GM12891 (cell line): ENCODE measurements at regions not wholly inside any gene's neighbourhood (a gene's known extent, or its start where the extent isn't known, plus 50 kb on each side); places are given as distances from the start of the nearest gene placed in this dataset.

ENCODE experiments used
- DNase-seq: peaks from one replicate; pipeline ENCODE4 v3.0.0; 2011; ENCODE audit warnings: low spot score; ENCODE audit not compliant: insufficient read length
- FAIRE-seq: peaks from 2 replicates; lab custom pipeline; 2011; peaks lifted over from hg19 to GRCh38; lab: Jason Lieb, UNC
- PAX5 ChIP-seq: IDR thresholded peaks from 2 replicates; pipeline ENCODE4 v1.6.1; 2011; ENCODE audit warnings: low read length, moderate library complexity, mild to moderate bottlenecking; ENCODE audit not compliant: insufficient read depth, severe bottlenecking
- POLR2A ChIP-seq: IDR thresholded peaks from 2 replicates; pipeline ENCODE4 v1.6.1; 2011; ENCODE audit warnings: low read depth, low read length, control low read depth
- POLR2AphosphoS5 ChIP-seq: IDR thresholded peaks from 2 replicates; pipeline ENCODE4 v1.6.1; 2011; ENCODE audit warnings: low read depth, low read length, control low read depth
- POU2F2 ChIP-seq: IDR thresholded peaks from 2 replicates; pipeline ENCODE4 v1.6.1; 2011; ENCODE audit warnings: low read depth, mild to moderate bottlenecking, control low read depth, low read length, moderate library complexity
- SPI1 ChIP-seq: IDR thresholded peaks from 2 replicates; pipeline ENCODE4 v1.6.1; 2011; ENCODE audit warnings: low read depth, low read length, control low read depth
- TAF1 ChIP-seq: IDR thresholded peaks from 2 replicates; pipeline ENCODE4 v1.6.1; 2011; ENCODE audit warnings: low read depth, low read length, control low read depth

DNA sequence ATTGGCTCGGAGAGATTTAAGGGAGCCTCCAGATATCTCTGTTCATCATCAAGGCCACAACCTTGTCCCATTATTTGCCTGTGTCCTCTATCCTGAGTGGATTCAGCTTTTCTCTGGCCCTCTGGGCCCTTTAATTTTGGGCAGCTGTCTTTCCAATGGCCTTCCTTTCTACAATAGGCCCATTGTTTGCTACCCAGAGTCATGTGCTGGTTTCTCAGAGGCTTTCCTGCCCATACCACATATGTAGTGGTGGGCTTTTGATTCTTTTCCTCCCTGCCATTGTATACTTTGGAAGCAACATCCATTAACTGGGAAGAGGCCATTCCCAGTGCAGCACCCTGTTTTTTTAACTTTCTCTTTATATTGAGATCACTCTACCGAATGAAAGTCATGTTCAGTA lies 233.9 kb upstream of the SGCD start:
- no peak for FAIRE-seq
- TF ChIP-seq SPI1, result no peak
- TF ChIP-seq TAF1, result no peak
- no peak for TF ChIP-seq POLR2A
- TF ChIP-seq PAX5, result no peak
- no peak for TF ChIP-seq POLR2AphosphoS5
- no peak for TF ChIP-seq POU2F2
- DNase-seq, result no peak

DNA sequence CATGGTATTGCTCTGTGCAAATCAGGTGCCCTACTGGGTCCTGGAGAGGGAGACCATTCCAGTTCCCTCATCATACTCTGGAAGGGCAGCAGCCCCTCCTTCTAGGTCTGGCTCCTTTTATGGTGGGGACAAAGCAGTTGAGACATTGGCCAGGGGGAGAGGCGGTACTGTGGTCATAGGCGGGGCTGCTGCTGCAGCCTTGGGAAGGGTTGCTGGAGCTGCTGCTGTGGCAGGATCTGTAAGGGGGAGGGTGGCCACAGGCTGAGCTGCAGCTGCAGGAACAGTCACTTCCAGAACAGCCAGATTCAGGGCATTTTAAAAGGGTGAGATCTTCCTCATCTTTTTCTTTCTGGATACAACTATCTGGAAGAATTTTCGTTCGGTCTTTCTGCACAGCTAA lies 233.0 kb upstream of the SGCD start:
- DNase-seq, result no peak
- no peak for TF ChIP-seq POLR2AphosphoS5
- no peak for TF ChIP-seq POU2F2
- TF ChIP-seq SPI1, result no peak
- TF ChIP-seq POLR2A, result no peak
- no peak for TF ChIP-seq TAF1
- no peak for TF ChIP-seq PAX5
- FAIRE-seq, result no peak

DNA sequence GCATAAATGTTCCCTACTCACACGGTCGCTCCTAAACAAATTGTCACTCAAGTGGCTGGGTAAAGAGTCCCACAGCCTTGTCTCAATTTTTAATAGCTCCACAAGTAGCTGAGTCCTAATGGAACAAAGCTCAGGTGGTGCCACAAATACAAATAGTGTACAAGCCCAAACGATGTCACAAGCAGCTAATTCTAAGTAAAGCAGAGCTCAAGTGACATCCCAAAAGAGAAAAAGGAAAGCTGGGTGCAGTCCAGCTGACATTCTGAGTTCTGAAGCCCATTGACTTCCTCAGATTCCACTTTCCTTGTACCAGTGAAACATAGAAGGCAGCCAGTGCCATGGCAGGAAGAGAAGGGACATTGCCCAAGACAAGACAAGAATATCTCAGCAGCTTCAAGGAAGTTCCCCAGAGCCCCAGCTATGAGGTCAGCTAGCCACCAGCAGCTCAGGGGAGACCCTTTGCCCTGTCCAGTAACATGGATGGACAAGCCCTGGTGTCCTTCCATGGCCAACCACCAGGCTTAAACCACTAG lies 231.2 kb upstream of the SGCD start:
- FAIRE-seq, result no peak
- TF ChIP-seq POLR2A (no peak), PAX5 (no peak)
- no peak for DNase-seq

DNA sequence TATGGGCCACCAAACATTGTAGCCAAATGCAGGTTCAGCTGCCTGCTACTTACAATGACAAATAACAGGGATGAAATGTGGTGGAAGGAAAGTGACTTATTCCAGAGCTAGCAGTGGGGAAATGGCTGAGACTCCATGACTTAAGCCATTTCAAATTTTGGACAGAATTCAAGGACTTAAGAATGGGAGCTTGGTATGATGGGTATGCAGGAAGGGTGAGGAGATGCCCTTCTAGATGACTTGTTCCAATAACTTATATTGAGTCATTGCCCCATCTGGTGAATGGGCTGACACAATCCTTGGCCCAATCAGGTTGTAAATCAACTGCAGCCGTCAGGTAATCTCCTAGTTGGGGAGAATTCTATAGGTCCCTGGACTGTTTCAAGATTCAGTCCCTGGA lies 230.7 kb upstream of the SGCD start:
- no peak for DNase-seq
- no peak for FAIRE-seq
- no peak for TF ChIP-seq PAX5
- TF ChIP-seq POLR2AphosphoS5, result no peak
- no peak for TF ChIP-seq POU2F2
- TF ChIP-seq POLR2A, result no peak
- TF ChIP-seq SPI1, result no peak
- TF ChIP-seq TAF1, result no peak

DNA sequence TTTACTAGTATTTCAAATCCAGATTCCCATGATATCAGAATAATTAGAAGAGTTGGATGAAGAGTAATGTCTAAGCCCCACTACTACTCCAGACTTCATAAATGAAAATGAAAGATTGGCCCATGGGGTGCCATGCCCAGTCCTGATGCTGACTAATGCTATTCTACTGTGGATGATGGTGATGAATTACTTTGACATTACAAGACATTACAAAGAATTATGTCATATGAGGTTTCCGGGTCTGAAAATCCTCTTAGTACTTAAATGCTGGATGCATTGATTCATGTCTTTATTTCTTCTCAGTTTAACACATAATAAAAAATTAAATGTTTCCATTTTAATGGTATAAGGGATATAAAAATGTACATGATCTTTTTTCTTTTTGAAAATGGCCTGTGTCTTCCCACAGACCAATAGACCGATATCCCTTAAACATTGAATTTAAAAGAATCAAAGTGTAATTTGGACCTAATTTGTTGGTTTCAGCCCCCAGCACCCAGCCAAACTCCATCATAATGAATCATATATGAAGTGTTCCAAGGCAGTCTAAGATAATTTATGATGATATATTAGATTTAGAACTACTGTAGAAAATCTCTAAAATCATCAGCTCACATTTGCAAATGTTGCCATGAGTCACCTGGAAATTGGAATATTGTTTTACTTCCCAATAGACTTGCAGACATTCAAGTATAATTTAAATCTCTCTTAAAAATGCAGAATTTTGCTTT lies 223.6 kb upstream of the SGCD start:
- TF ChIP-seq POLR2A (no peak), TAF1 (no peak), POLR2AphosphoS5 (no peak), PAX5 (no peak), POU2F2 (no peak), SPI1 (no peak)
- FAIRE-seq, result no peak
- no peak for DNase-seq

DNA sequence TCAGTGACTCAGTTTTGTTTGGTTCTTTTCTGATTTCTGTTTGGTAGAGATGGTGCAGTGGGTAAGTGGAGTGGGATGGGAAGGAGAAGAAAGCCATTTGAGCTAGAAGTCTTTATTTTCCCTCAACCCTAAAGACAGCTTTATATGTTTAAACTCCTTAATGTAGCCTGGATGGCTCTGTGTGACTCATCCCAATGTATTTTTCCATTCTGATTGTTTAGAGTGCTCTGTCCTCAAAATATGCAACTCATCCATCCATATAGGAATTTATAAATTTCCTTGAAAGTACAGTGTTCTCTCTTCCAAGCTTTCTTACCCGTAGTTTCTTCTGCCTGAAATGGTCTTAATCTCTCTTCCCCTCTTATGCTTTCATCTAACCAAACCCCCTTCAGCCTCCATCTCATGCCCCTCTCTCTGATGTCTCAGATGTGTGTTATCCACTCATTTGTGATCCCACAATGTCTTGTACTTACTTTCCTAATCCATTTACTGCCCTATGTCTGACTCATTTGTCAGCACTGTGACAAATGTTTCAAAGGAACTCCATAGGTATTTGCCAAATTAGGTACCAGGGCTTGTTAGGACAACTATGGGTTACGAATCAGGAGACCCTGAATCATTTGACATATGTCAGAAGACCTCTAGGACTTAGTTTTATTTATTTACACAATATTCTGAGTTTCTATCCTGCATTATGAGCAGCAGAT lies 217.5 kb upstream of the SGCD start:
- DNase-seq (no peak), FAIRE-seq (no peak)
- TF ChIP-seq SPI1 (no peak), POLR2A (no peak), POLR2AphosphoS5 (no peak), POU2F2 (no peak), TAF1 (no peak), PAX5 (no peak)

DNA sequence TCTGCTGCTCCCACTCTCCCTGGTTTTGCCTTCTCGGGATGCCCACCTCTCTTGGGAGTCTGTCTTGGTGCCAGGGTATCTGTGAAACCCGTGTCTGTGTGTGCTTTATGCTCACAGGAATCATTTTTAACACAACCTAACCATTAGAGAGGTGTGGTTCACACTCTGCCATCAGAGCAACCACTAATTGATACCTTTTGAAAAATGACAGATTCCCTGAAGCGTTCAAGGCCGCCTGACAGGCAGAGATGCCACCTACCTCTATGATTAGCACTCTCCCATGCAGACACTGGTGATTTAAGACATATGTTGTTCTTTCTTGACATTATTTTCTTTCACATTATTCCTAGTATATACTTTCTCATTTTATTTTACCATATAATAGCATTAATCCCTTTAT lies 207.3 kb upstream of the SGCD start:
- FAIRE-seq (no peak), DNase-seq (no peak)
- no peak for TF ChIP-seq POLR2A
- no peak for TF ChIP-seq POLR2AphosphoS5
- TF ChIP-seq POU2F2, result no peak
- no peak for TF ChIP-seq PAX5

DNA sequence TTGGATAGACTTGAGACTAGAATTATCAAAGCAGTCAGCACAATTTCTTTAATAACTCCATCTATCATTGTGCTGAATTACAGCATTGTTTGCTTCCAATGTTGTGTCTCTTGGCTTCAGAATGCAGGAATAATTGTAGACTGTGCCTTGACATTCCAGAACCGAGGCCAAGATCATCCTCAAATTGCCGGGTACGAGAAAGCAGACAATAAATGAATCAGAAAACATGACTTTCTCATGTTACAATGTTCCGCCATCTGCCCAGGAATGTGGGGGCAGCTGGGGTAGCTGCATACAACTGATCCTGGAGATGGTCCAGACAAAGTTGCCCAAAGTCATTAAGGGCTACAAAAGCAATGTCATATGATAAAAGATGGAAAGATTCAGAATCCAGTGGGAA lies 206.2 kb upstream of the SGCD start:
- no peak for FAIRE-seq
- DNase-seq, result no peak
- TF ChIP-seq TAF1 (no peak), POU2F2 (no peak), PAX5 (no peak), SPI1 (no peak), POLR2AphosphoS5 (no peak), POLR2A (no peak)

DNA sequence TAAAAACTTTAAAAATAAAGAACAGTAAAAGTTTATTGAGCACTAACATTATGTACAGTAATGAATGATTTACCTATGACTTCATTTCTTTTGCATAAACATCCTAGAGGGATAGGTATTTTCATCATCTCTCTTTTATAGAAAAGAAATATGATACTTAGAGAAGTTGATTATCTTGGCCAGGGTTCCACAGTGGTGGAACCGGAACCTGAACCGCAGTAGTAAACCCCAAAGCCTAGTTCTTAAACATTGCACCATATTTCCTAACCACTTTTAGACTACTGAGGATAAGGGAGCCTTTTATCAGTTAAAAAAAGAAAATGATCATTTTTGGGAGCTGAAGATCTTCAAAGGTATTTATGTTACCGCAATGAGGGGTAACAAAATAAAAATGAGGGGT lies 205.7 kb upstream of the SGCD start:
- TF ChIP-seq TAF1 (no peak), SPI1 (no peak), POU2F2 (no peak), POLR2A (no peak), POLR2AphosphoS5 (no peak), PAX5 (no peak)
- no peak for DNase-seq
- FAIRE-seq, result no peak

DNA sequence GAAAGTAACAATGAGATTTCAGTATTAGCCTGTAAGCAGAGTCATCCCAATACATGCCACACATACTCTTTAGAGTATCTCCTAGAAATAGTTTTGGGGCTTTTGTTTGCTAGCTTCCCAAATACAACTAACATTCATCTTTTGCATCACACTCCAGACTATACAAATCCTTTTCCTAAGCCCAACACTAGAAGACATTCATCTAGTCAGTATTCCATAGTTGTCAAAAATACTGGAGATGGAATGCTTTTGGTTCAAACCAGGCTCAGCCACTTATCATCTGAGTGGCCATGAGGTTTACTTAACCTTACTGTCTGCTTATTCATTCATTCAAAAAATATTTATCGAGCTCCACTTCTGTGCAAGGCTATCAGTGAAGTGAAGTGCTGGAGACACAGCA lies 205.1 kb upstream of the SGCD start:
- DNase-seq (no peak), FAIRE-seq (no peak)
- TF ChIP-seq POLR2A (no peak), TAF1 (no peak), SPI1 (no peak), POU2F2 (no peak), POLR2AphosphoS5 (no peak), PAX5 (no peak)

DNA sequence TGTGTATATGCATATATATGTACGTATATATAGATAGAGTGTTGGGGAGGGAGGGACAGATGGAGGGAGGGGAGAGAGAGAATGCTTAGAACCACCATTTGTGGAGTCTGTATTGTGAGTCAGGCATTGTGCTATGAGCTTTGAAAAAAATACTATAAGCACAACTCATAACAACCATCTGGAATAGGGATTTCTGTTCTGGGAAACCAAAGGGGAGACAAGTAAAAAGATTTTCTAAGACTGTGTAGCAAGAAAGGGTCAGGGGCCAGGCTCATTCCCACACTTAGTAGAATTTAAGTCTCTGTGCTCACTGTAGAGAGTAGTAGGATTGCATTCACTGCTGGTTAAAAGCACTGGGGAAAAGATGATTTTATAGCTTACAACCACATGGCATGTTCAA lies 202.3 kb upstream of the SGCD start:
- TF ChIP-seq PAX5, result no peak
- no peak for TF ChIP-seq TAF1
- TF ChIP-seq POLR2AphosphoS5, result no peak
- TF ChIP-seq POU2F2, result no peak
- no peak for TF ChIP-seq SPI1
- TF ChIP-seq POLR2A, result no peak
- FAIRE-seq, result no peak
- no peak for DNase-seq
